ENCODE measurements at regions not wholly inside any gene's neighbourhood (a gene's known extent, or its start where the extent isn't known, plus 50 kb on each side); places are given as distances from the start of the nearest gene placed in this dataset.

- in situ Hi-C loops (cut with MboI) (no loop called here), intact Hi-C loops (cut with micrococcal nuclease) (no loop called here)
- Histone ChIP-seq H2AFZ (ENCODE audit: low read depth, low read length) (no peak overlapping the region), H3K27ac (ENCODE audit: extremely low read depth, low read depth, low read length) (no peak overlapping the region), H3K9me1 (ENCODE audit: control insufficient read depth, insufficient read depth, low read length) (no peaks in the 10 kb centered on the region), H3K36me3 (ENCODE audit: control insufficient read depth, insufficient read depth, low read length) (no peaks in the 10 kb centered on the region), H3K4me2 (ENCODE audit: insufficient read depth, low read length) (no peak overlapping the region), H3K9me3 (replicated peaks; ENCODE audit: control insufficient read depth, insufficient read depth, low read depth, low read length) (no peaks in the 10 kb centered on the region), H3K4me3 (no peak overlapping the region), H3K79me2 (ENCODE audit: control insufficient read depth, insufficient read depth, low read length) (no peaks in the 10 kb centered on the region), H4K20me1 (replicated peaks; ENCODE audit: control insufficient read depth, insufficient read depth, low read length) (peaks cover 4% of the 10 kb centered on the region; the same call in 1 of the 2 replicates), H3K27me3 (ENCODE audit: control insufficient read depth in 2 of 2, insufficient read depth in 2 of 2, low read length in 2 of 2) (peaks cover 19 to 92% of the 10 kb centered on the region in 2 experiments), H3K4me1 (replicated peaks in 1 of 2; ENCODE audit: control insufficient read depth in 2 of 2, insufficient read depth in 2 of 2, low read length in 2 of 2) (peaks cover 0 to 5% of the 10 kb centered on the region in 2 experiments; a peak in 2 of 5 replicates), H3K9ac (ENCODE audit: insufficient read depth in 1 of 2, low read depth in 2 of 2, low read length in 2 of 2) (no peak overlapping the region)
- ATAC-seq (no peak), DNase-seq (ENCODE audit: extremely low read depth in 1 of 4, low spot score in 3 of 4) (no peak), FAIRE-seq (no peak)
- ChIA-PET CTCF (ENCODE audit: low intra/inter-chr PET ratio) (no interaction called here), POLR2A (interaction anchor here (0.6 kb wide), 1 partner anchor 386 kb away, joined by 3 read pairs; no protein-coding TSS in a partner anchor)
- under 1% methylated on average over 8 of the region's 8 CpGs for WGBS (ENCODE audit: insufficient coverage, low coverage, missing lambda C conversion rate)
- BruUV-seq (replicated peaks) = no TSS peak
- TF ChIP-seq ZNF77 (CRISPR knock-in tag; IDR thresholded peaks at IDR 0.05) (no peak), ARID3B (CRISPR knock-in tag; IDR thresholded peaks at IDR 0.05; ENCODE audit: borderline replicate concordance) (no peak), THAP12 (CRISPR knock-in tag; IDR thresholded peaks at IDR 0.05) (no peak), ZNF507 (tag; conservative IDR thresholded peaks at IDR 0.05) (no peak), ETV6 (IDR thresholded peaks at IDR 0.05; ENCODE audit: borderline replicate concordance in 1 of 2, low read depth in 2 of 2, low read length in 1 of 2) (no peak), ETV6 (CRISPR knock-in tag; IDR thresholded peaks at IDR 0.05; ENCODE audit: borderline replicate concordance) (no peak), CEBPZ (IDR thresholded peaks at IDR 0.05; ENCODE audit: borderline replicate concordance, low read depth, low read length) (no peak), POLR2AphosphoS2 (IDR thresholded peaks at IDR 0.05; ENCODE audit: low read length) (no peak), ZNF24 (IDR thresholded peaks at IDR 0.05) (no peak), PRDM10 (IDR thresholded peaks at IDR 0.05; ENCODE audit: partially characterized antibody) (no peak), HDAC3 (IDR thresholded peaks at IDR 0.05; ENCODE audit: borderline replicate concordance, partially characterized antibody) (no peak)
Measured at GRCh38 chr11:70734379-70734778, 336.1 kb downstream of the CTTN start.

All from K562 (cell line).